GM12865 (cell line): ENCODE measurements at regions not wholly inside any gene's neighbourhood (a gene's known extent, or its start where the extent isn't known, plus 50 kb on each side); places are given as distances from the start of the nearest gene placed in this dataset.
"Not testable (repeated sequence)": the region's sequence is repeated elsewhere in the genome, so short reads cannot be mapped to it uniquely, and the experiment has no call there.

Experiments used
- DNase-seq: peaks from one replicate; pipeline ENCODE4 v3.0.0; 2010; ENCODE audit warnings: low read depth
- H3K4me3 ChIP-seq: 2 replicates; pipeline ENCODE4 v1.5.1; 2011; ENCODE audit warnings: mild to moderate bottlenecking, low read depth, low read length, control low read depth
- TF ChIP-seq, protein P1 (sequence below): IDR thresholded peaks from 2 replicates; pipeline ENCODE4 v1.5.1; 2011; ENCODE audit warnings: low read length, control low read depth, low read depth, inconsistent platforms; ENCODE audit not compliant: insufficient read depth; ENCODE audit errors: missing control alignments

GRCh38 chr12:24639641-24640040, 309.3 kb downstream of the BCAT1 start:
- TF ChIP-seq, protein P1, sequence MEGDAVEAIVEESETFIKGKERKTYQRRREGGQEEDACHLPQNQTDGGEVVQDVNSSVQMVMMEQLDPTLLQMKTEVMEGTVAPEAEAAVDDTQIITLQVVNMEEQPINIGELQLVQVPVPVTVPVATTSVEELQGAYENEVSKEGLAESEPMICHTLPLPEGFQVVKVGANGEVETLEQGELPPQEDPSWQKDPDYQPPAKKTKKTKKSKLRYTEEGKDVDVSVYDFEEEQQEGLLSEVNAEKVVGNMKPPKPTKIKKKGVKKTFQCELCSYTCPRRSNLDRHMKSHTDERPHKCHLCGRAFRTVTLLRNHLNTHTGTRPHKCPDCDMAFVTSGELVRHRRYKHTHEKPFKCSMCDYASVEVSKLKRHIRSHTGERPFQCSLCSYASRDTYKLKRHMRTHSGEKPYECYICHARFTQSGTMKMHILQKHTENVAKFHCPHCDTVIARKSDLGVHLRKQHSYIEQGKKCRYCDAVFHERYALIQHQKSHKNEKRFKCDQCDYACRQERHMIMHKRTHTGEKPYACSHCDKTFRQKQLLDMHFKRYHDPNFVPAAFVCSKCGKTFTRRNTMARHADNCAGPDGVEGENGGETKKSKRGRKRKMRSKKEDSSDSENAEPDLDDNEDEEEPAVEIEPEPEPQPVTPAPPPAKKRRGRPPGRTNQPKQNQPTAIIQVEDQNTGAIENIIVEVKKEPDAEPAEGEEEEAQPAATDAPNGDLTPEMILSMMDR: no peak
- H3K4me3 ChIP-seq: no peak overlapping the region
- no peak for DNase-seq

DNA sequence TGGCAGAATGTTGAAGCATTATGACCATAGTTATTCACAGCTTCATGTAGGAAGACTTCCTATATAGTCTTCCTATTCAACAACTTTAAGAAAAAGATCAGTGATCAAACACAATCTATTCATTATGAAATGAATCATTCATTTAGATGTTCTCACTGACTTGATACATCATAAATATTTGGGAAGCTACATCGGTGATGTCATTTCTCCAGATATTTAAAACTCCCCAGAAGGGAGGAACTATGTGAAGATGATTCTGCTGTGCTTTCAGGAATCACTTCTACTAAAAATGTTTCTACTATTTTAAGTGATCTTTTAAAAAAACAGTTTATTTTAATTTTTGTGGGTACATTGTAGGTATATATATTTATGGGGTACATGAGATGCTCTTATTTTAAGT, 316.4 kb downstream of the BCAT1 start:
- TF ChIP-seq, protein P1: no peak
- H3K4me3 ChIP-seq: no peak overlapping the region
- DNase-seq: no peak

- H3K4me3 ChIP-seq: no peak overlapping the region
- no peak for DNase-seq
- TF ChIP-seq, protein P1: no peak
Observed at GRCh38 chr12:24631676-24632426, 317.1 kb downstream of the BCAT1 start.

DNA sequence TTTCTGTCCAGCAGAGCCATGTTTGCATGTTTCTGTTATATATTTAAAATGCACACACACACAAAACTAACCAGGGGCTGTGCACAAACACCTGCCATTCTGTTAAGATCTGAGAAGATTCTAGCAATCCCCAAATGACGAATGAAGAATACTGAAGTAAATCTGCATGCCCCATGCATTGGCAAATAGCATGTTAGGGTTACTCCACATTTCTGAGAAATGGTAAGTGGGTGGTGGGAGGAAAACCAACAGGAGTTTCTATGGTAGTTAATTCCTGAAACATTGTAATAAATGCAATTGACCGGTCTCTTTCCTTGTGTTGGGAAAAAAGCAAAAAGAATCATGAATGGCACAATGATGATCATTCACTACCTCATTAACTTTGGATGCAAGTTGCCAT, 318.0 kb downstream of the BCAT1 start:
- no peak overlapping the region for H3K4me3 ChIP-seq
- DNase-seq: no peak
- TF ChIP-seq, protein P1: no peak

DNA sequence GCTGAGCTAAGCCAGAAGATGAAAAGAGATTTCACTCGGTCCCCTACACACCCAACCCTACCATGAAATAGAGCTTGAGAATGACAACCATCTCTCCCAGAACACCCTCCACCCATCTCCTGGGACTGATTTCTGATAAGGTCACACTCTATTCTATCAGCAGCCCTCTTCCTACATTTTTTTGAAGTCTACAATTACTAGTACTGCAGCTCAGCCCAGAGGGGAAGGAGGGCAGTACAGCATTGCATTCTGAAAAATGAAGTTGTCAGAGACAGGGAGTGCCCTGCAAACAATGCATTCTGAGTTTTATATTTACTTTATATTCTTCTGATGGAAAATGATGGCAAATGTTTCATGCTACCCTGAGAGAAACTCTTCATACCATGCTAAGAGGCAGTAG, 318.5 kb downstream of the BCAT1 start:
- TF ChIP-seq, protein P1: no peak
- no peak for DNase-seq
- no peak overlapping the region for H3K4me3 ChIP-seq

DNA sequence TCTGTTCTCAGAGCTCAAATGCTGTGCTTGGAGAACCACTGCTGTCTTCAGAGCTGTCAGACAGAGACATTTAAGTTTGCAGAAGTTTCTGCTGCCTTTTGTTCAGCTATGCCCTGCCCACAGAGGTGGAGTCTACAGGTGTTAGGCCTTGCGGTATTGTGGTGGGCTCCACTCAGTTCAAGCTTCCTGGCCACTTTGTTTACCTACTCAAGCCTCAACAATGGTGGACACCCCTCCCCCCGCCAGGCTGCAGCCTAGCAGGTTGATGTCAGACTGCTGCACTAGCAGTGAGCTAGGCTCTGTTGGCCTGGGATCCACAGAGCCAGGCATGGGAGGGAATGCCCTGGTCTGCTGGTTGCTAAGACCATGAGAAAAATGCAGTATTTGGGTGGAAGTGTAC, 323.8 kb downstream of the BCAT1 start:
- TF ChIP-seq, protein P1: no peak
- H3K4me3 ChIP-seq: no peak overlapping the region
- DNase-seq: no peak

DNA sequence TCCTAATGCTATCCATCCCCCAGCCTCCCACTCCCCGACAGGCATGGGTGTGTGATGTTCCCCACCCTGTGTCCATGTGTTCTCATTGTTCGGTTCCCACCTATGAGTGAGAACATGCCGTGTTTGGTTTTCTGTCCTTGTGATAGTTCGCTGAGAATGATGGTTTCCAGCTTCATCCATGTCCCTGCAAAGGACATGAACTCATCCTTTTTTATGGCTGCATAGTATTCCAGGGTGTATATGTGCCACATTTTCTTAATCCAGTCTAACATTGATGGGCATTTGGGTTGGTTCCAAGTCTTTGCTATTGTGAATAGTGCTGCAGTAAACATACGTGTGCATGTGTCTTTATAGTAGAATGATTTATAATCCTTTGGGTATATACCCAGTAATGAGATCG, 328.9 kb downstream of the BCAT1 start:
- DNase-seq, H3K4me3 ChIP-seq: not testable (repeated sequence)
